GM10248 (cell line): ENCODE measurements at regions not wholly inside any gene's neighbourhood (a gene's known extent, or its start where the extent isn't known, plus 50 kb on each side); places are given as distances from the start of the nearest gene placed in this dataset.

Experiments used
- CTCF ChIA-PET: fragments of 300-600 bp; sonication (Branson Sonifier 250); formaldehyde crosslinking; extraction: SDS; loops from one replicate; lab custom pipeline; 2021; ENCODE audit warnings: antibody characterized with exemption; lab: Yijun Ruan, JAX
- POLR2A ChIA-PET: fragments of 350-650 bp; sonication (Branson Sonifier 250); formaldehyde crosslinking; extraction: SDS; loops from one replicate; lab custom pipeline; 2020; ENCODE audit warnings: antibody characterized with exemption; lab: Yijun Ruan, JAX
- DNase-seq: peaks from one replicate; pipeline ENCODE4 v3.0.0; 2012; ENCODE audit errors: extremely low spot score
- CTCF ChIP-seq: IDR thresholded peaks from 2 replicates; pipeline ENCODE4 v1.5.1; 2012; ENCODE audit warnings: mild to moderate bottlenecking, low read depth; ENCODE audit errors: extremely low read depth, missing control alignments, control extremely low read depth

DNA sequence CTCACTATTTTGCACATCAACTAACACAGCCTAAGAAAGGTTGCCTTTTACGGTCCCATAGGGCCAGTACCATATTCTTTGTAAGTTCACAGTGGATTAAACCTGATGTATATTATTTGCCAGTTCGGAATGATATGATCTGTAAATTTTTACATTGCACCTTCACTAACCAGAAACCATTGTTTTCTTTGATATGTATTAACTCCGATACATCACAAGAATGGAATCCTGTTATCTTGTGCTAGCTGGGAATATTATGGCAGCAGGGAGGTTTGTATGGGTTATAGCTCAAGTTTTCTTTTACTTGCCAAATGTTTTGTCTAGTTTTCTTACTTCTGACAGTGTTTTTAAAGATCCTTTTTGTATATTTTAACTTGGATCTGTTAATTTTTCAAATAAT lies 51.4 kb upstream of the S1PR1 start:
- ChIA-PET POLR2A (no interaction called here), CTCF (interaction anchor here (1.8 to 3.6 kb wide), 3 partner anchors 9 to 103 kb away, joined by 4 to 13 read pairs (median 7); no protein-coding TSS in a partner anchor)
- no peak for DNase-seq
- TF ChIP-seq CTCF, result no peak

- TF ChIP-seq CTCF, result no peak
- CTCF ChIA-PET, result interaction anchor here (1.0 to 3.6 kb wide), 4 partner anchors 10 to 56 kb away, joined by 3 to 13 read pairs (median 7); no protein-coding TSS in a partner anchor
- no peak for DNase-seq
- POLR2A ChIA-PET, result no interaction called here
These were observed 53.5 kb upstream of the S1PR1 start for GRCh38 chr1:101183388-101183699.

DNA sequence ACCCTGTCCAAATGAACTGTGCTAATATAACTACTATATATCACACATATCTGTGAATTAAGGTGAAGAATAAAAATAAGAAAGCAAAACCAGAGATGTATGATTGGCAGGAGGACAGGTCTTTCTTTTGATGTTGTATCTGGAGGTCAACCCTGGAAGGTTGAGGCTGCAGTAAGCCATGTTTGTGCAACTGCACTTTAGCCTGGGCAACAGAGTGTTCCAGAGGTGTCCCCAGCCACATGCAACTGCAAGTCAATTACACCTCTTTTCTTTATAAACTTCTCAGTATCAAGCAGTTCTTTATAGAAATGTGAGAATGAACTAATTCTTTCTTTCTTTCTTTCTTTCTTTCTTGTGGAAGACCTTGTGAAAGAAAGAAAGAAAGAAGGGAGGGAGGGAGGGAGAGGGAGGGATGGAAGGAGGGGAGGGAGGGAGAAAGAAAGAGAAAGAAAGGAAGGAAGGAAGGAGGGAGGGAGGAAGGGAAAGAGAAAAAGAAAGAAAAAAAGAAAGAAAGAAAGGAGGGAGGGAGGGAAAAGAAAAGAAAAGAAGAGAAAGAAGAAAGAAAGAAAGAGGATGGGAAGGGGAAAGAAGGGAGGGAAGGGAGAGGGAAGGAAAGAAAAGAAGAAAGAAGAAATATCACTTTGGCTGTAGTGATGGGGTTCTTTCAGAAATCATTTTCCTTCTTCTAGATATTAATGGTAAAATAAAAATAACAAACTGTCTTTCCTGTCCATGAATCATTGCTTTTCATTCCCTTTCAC lies 54.0 kb upstream of the S1PR1 start:
- no peak for TF ChIP-seq CTCF
- CTCF ChIA-PET, result interaction anchor here (1.0 to 3.6 kb wide), 4 partner anchors 10 to 56 kb away, joined by 3 to 13 read pairs (median 7); no protein-coding TSS in a partner anchor
- DNase-seq, result no peak
- POLR2A ChIA-PET, result no interaction called here

- no peak for TF ChIP-seq CTCF
- no peak for DNase-seq
- CTCF ChIA-PET, result interaction anchor here (1.3 to 2.5 kb wide), 2 partner anchors 17 to 107 kb away, joined by 3 to 11 read pairs; no protein-coding TSS in a partner anchor
- POLR2A ChIA-PET, result no interaction called here
These were observed 54.9 kb upstream of the S1PR1 start for GRCh38 chr1:101181930-101182329.

GRCh38 chr1:101178688-101179491 lies 57.9 kb upstream of the S1PR1 start:
- CTCF ChIA-PET, result interaction anchor here (1.0 to 4.0 kb wide), 7 partner anchors 14 to 284 kb away, joined by 3 to 18 read pairs (median 4); partner anchors contain the start of gene EXTL2
- POLR2A ChIA-PET, result no interaction called here
- TF ChIP-seq CTCF, result no peak
- peak; percentile 62 for DNase-seq

GRCh38 chr1:101178341-101178687 lies 58.5 kb upstream of the S1PR1 start:
- no peak for TF ChIP-seq CTCF
- POLR2A ChIA-PET, result no interaction called here
- no peak for DNase-seq
- CTCF ChIA-PET, result interaction anchor here (1.3 to 4.0 kb wide), 6 partner anchors 12 to 63 kb away, joined by 3 to 18 read pairs (median 6); no protein-coding TSS in a partner anchor
